BLaER1 (cell line): ENCODE measurements at regions not wholly inside any gene's neighbourhood (a gene's known extent, or its start where the extent isn't known, plus 50 kb on each side); places are given as distances from the start of the nearest gene placed in this dataset.
"Not testable (repeated sequence)": the region's sequence is repeated elsewhere in the genome, so short reads cannot be mapped to it uniquely, and the experiment has no call there.

Source experiments
- H3K27ac ChIP-seq: shearing (Covaris generic); formaldehyde crosslinking; 2 replicates; pipeline ENCODE4 v1.8.1; 2022
- H3K27me3 ChIP-seq: shearing (Covaris generic); formaldehyde crosslinking; 2 replicates; pipeline ENCODE4 v1.8.1; 2022
- H3K36me3 ChIP-seq: shearing (Covaris generic); formaldehyde crosslinking; 2 replicates; pipeline ENCODE4 v1.8.1; 2022
- H3K4me1 ChIP-seq: shearing (Covaris generic); formaldehyde crosslinking; 2 replicates; pipeline ENCODE4 v1.8.1; 2022
- H3K4me2 ChIP-seq: shearing (Covaris generic); formaldehyde crosslinking; 2 replicates; pipeline ENCODE4 v1.8.1; 2022
- H3K4me3 ChIP-seq: shearing (Covaris generic); formaldehyde crosslinking; 2 replicates; pipeline ENCODE4 v1.8.1; 2022
- H3K9ac ChIP-seq: shearing (Covaris generic); formaldehyde crosslinking; 2 replicates; pipeline ENCODE4 v1.8.1; 2022
- H3K9me3 ChIP-seq: shearing (Covaris generic); formaldehyde crosslinking; 2 replicates; pipeline ENCODE4 v1.8.1; 2022
- H4K20me1 ChIP-seq: shearing (Covaris generic); formaldehyde crosslinking; 2 replicates; pipeline ENCODE4 v1.8.1; 2022
- Cebpa-rat ChIP-seq: shearing (Covaris generic); IDR thresholded peaks from 2 replicates; pipeline ENCODE4 v1.8.1; 2022

DNA sequence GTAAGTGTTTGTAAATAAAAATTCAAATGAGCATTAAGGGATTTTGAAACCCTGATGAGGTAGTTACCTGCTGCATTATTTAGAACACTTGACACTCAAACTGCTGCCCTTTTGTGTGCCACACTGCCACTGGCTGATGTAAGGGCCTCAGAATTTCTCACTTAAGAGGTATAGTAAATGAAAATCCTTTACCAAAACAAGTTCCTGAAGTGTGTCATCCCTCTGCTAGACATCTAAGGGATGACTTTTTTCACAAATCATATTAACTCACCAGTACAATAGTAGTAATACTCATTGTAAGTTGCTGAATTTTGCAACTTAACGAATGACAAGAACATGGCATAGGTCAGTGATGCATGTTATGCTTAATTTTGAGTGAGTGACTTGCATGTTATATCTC lies 274.9 kb upstream of the UBE2E3 start:
- no peaks in the 10 kb centered on the region for H3K36me3 ChIP-seq
- H3K4me3 ChIP-seq = no peak overlapping the region
- no peak overlapping the region for H3K4me2 ChIP-seq
- H3K9me3 ChIP-seq = no peaks in the 10 kb centered on the region
- H4K20me1 ChIP-seq = no peaks in the 10 kb centered on the region
- H3K9ac ChIP-seq = no peak overlapping the region
- no peaks in the 10 kb centered on the region for H3K4me1 ChIP-seq
- H3K27ac ChIP-seq = no peak overlapping the region
- H3K27me3 ChIP-seq = no peaks in the 10 kb centered on the region
- no peak for TF ChIP-seq Cebpa-rat

GRCh38 chr2:180705122-180705521 lies 275.3 kb upstream of the UBE2E3 start:
- H3K27me3 ChIP-seq = no peaks in the 10 kb centered on the region
- H3K4me2 ChIP-seq = no peak overlapping the region
- no peak for TF ChIP-seq Cebpa-rat
- no peak overlapping the region for H3K9ac ChIP-seq
- H3K4me3 ChIP-seq = no peak overlapping the region
- no peaks in the 10 kb centered on the region for H4K20me1 ChIP-seq
- H3K36me3 ChIP-seq = no peaks in the 10 kb centered on the region
- no peak overlapping the region for H3K27ac ChIP-seq
- no peaks in the 10 kb centered on the region for H3K4me1 ChIP-seq
- no peaks in the 10 kb centered on the region for H3K9me3 ChIP-seq

- H3K36me3 ChIP-seq = no peaks in the 10 kb centered on the region
- H4K20me1 ChIP-seq = no peaks in the 10 kb centered on the region
- H3K27me3 ChIP-seq = no peaks in the 10 kb centered on the region
- no peak overlapping the region for H3K4me3 ChIP-seq
- H3K4me1 ChIP-seq = no peaks in the 10 kb centered on the region
- H3K27ac ChIP-seq = no peak overlapping the region
- no peak overlapping the region for H3K9ac ChIP-seq
- H3K9me3 ChIP-seq = no peaks in the 10 kb centered on the region
- TF ChIP-seq Cebpa-rat = no peak
- H3K4me2 ChIP-seq = no peak overlapping the region
Observed at GRCh38 chr2:180699657-180700361, 280.6 kb upstream of the UBE2E3 start.

GRCh38 chr2:180698668-180699067 lies 281.7 kb upstream of the UBE2E3 start:
- Histone ChIP-seq H3K4me2 (no peak overlapping the region), H3K4me1 (no peaks in the 10 kb centered on the region), H3K9ac (no peak overlapping the region), H4K20me1 (no peaks in the 10 kb centered on the region), H3K36me3 (no peaks in the 10 kb centered on the region), H3K4me3 (no peak overlapping the region), H3K27me3 (no peaks in the 10 kb centered on the region), H3K9me3 (no peaks in the 10 kb centered on the region), H3K27ac (no peak overlapping the region)
- no peak for TF ChIP-seq Cebpa-rat

DNA sequence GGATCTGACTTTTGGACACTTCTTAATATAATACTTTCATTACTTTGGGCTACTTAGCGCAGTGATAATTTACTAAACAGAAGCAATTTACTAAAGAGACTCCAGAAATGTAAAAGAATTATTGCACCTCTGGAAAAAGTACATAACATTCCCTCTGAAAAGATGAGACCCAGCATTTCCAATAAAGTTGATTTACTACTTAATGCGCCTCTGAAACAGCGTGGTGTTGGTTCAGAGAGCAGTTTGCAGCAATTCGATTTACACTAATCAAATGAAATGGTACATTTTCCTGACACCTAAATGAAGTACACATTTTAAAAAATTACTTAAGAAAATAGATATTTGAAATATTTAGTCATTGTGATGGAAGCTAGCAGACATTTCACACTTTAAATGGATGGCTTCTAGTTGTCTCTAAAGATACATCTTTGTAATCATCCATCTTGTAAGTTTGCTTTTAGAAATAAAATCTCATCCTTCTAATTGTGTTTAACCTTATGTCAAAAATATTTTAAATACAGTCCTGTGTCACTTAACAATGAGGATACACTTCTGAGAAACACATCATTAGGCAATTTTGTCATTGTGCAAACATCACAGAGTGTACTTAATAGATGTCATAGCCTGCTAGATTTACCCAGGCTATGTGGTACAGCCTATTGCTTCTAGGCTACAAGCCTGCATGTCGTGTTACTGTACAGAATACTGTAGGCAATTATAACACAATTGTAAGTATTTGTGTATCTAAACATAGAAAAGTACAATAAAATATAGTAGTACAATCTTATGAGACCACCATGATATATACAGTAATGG lies 284.6 kb upstream of the UBE2E3 start:
- no peaks in the 10 kb centered on the region for H4K20me1 ChIP-seq
- H3K9ac ChIP-seq = no peak overlapping the region
- H3K4me2 ChIP-seq = no peak overlapping the region
- H3K27me3 ChIP-seq = no peaks in the 10 kb centered on the region
- TF ChIP-seq Cebpa-rat = no peak
- no peaks in the 10 kb centered on the region for H3K4me1 ChIP-seq
- no peak overlapping the region for H3K4me3 ChIP-seq
- H3K9me3 ChIP-seq = no peaks in the 10 kb centered on the region
- H3K36me3 ChIP-seq = no peaks in the 10 kb centered on the region
- H3K27ac ChIP-seq = no peak overlapping the region

DNA sequence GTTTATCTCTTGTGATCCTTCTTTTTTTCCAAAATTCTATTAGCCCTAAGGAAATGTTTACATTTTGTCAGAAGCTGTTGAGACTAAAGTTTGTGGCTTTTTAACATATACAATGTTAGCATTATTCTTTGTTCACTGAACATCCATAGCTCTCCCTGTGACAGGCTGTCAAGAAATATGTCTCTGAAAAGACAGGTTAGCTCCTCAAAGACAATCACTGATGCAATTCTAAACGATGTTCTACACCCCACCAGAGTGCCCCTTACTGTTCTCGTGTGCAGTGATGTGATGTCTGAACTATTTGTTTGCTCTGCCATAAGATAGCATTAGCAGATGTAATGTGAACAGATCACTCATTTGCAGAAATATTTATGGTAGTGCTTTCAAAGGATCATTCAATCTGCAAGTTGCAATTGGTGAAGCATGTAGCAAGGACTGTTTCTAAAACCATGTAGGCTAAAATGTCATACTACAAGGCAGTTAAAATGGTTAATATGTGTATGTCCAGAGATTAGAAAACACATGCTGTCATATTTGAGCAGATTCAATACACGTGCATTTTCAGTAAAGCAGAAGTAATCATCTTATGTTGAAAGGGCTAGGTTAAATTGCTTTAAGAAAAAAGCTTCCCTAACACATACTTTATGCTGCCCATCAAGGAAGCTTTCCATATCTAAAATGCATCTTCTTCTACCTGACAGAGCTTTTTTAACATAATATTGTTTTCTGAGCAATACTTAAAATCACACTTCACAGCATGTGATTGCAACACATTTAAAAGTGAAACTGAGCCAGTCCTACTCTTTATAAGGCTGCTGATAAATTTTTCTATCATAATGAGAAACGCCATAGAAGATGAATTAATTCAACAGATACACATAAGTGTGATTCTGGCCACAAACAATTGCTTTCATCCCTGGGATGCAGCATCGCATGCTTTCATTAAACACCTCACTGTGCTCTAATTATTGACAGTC lies 285.7 kb upstream of the UBE2E3 start:
- H3K4me3 ChIP-seq = no peak overlapping the region
- H4K20me1 ChIP-seq = no peaks in the 10 kb centered on the region
- no peak overlapping the region for H3K9ac ChIP-seq
- no peaks in the 10 kb centered on the region for H3K4me1 ChIP-seq
- H3K27me3 ChIP-seq = no peaks in the 10 kb centered on the region
- H3K36me3 ChIP-seq = no peaks in the 10 kb centered on the region
- no peak overlapping the region for H3K27ac ChIP-seq
- no peaks in the 10 kb centered on the region for H3K9me3 ChIP-seq
- H3K4me2 ChIP-seq = no peak overlapping the region
- TF ChIP-seq Cebpa-rat = no peak

- Histone ChIP-seq H3K27ac (no peak overlapping the region), H3K9ac (no peak overlapping the region), H3K4me1 (no peaks in the 10 kb centered on the region), H3K36me3 (no peaks in the 10 kb centered on the region), H3K4me2 (no peak overlapping the region), H4K20me1 (no peaks in the 10 kb centered on the region), H3K4me3 (no peak overlapping the region), H3K27me3 (no peaks in the 10 kb centered on the region), H3K9me3 (no peaks in the 10 kb centered on the region)
- no peak for TF ChIP-seq Cebpa-rat
Observed at GRCh38 chr2:180692322-180692721, 288.1 kb upstream of the UBE2E3 start.

GRCh38 chr2:180691855-180692223 lies 288.6 kb upstream of the UBE2E3 start:
- H3K36me3 ChIP-seq, H3K4me3 ChIP-seq, H3K27ac ChIP-seq, H3K9me3 ChIP-seq, H3K4me2 ChIP-seq, H3K9ac ChIP-seq, H4K20me1 ChIP-seq, H3K27me3 ChIP-seq, H3K4me1 ChIP-seq: not testable (repeated sequence)

DNA sequence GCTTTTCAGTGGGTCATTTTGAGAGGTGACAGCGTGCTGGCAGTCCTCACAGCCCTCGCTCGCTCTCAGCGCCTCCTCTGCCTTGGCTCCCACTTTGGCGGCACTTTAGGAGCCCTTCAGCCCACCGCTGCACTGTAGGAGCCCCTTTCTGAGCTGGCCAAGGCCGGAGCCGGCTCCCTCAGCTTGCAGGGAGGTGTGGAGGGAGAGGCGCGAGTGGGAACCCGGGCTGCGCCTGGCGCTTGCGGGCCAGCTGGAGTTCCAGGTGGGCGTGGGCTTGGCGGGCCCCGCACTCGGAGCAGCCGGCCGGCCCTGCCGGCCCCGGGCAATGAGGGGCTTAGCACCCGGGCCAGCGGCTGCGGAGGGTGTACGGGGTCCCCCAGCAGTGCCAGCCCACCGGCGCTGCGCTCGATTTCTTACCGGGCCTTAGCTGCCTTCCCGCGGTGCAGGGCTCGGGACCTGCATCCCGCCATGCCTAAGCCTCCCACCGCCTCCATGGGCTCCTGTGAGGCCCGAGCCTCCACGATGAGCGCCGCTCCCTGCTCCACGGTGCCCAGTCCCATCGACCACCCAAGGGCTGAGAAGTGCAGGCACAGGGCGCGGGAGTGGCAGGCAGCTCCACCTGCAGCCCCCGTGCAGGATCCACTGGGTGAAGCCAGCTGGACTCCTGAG lies 289.1 kb upstream of the UBE2E3 start:
- H3K4me3 ChIP-seq, H3K36me3 ChIP-seq: not testable (repeated sequence)

More for the DNA sequence above, 289.1 kb upstream of the UBE2E3 start:
- H4K20me1 ChIP-seq, H3K27ac ChIP-seq, H3K4me1 ChIP-seq, H3K9me3 ChIP-seq, H3K27me3 ChIP-seq, H3K9ac ChIP-seq, H3K4me2 ChIP-seq: not testable (repeated sequence)
